ENCODE measurements at regions not wholly inside any gene's neighbourhood (a gene's known extent, or its start where the extent isn't known, plus 50 kb on each side); places are given as distances from the start of the nearest gene placed in this dataset.
A peak's percentile ranks its signal among the peaks of the same experiment; 100 is the strongest.

DNA sequence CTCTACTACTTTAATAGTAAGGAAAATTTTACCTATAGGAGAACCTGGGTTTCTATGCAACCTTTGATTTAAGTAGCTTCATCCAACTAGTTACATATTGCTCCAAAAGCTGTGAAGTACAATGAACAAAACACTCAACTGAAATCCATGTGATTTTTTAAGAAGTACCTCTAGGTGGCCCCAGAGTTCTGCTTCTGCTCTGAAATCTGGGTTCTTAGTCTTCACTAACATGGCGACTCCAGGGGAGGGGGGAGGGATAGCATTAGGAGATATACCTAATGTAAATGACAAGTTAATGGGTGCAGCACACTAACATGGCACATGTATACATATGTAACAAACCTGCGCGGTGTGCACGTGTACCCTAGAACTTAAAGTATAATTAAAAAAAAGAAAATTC lies 73.4 kb upstream of the MAGEB2 start:
- TF ChIP-seq POLR2A (IDR thresholded peaks at IDR 0.05; ENCODE audit: extremely low read depth, insufficient read length) = no peak
- TF ChIP-seq, protein P1, sequence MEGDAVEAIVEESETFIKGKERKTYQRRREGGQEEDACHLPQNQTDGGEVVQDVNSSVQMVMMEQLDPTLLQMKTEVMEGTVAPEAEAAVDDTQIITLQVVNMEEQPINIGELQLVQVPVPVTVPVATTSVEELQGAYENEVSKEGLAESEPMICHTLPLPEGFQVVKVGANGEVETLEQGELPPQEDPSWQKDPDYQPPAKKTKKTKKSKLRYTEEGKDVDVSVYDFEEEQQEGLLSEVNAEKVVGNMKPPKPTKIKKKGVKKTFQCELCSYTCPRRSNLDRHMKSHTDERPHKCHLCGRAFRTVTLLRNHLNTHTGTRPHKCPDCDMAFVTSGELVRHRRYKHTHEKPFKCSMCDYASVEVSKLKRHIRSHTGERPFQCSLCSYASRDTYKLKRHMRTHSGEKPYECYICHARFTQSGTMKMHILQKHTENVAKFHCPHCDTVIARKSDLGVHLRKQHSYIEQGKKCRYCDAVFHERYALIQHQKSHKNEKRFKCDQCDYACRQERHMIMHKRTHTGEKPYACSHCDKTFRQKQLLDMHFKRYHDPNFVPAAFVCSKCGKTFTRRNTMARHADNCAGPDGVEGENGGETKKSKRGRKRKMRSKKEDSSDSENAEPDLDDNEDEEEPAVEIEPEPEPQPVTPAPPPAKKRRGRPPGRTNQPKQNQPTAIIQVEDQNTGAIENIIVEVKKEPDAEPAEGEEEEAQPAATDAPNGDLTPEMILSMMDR (IDR thresholded peaks at IDR 0.05; ENCODE audit: low read depth, low read length) = peak; percentile 14
- no peak for TF ChIP-seq MYC (IDR thresholded peaks at IDR 0.05; ENCODE audit: low read depth, low read length)

All from NB4 (cell line).